RWPE2 (cell line): ENCODE measurements at regions not wholly inside any gene's neighbourhood (a gene's known extent, or its start where the extent isn't known, plus 50 kb on each side); places are given as distances from the start of the nearest gene placed in this dataset.
A peak's percentile ranks its signal among the peaks of the same experiment; 100 is the strongest.

Experiments
- ATAC-seq: fragments of 200-7000 bp; cut with Tn5 transposase; 3 replicates; pipeline ENCODE4 v1.9.1; 2021; ENCODE audit warnings: low read depth
- DNase-seq: peaks from one replicate; pipeline ENCODE4 v3.0.0-alpha.2; 2020; ENCODE audit warnings: low spot score
- H3K27ac ChIP-seq: fragments of 450-650 bp; 2 replicates; pipeline ENCODE4 v1.5.1; 2017; ENCODE audit warnings: mild to moderate bottlenecking; ENCODE audit not compliant: poor library complexity, severe bottlenecking
- H3K27me3 ChIP-seq: fragments of 250-450 bp; sonication (Bioruptor Pico); 2 replicates; pipeline ENCODE4 v1.5.1; 2021; ENCODE audit warnings: mild to moderate bottlenecking, moderate library complexity; ENCODE audit not compliant: insufficient read depth, poor library complexity, severe bottlenecking
- H3K36me3 ChIP-seq: fragments of 250-450 bp; sonication (Bioruptor Pico); 2 replicates; pipeline ENCODE4 v1.5.1; 2020; ENCODE audit warnings: low read depth, mild to moderate bottlenecking, moderate library complexity
- H3K4me1 ChIP-seq: fragments of 250-450 bp; sonication (Bioruptor Pico); 2 replicates; pipeline ENCODE4 v1.5.1; 2021; ENCODE audit warnings: mild to moderate bottlenecking, moderate library complexity; ENCODE audit not compliant: insufficient read depth, poor library complexity, severe bottlenecking
- H3K4me3 ChIP-seq: fragments of 250-450 bp; sonication (Bioruptor Pico); 2 replicates; pipeline ENCODE4 v1.5.1; 2021; ENCODE audit warnings: mild to moderate bottlenecking, moderate library complexity; ENCODE audit not compliant: severe bottlenecking
- H3K9me3 ChIP-seq: fragments of 250-450 bp; sonication (Bioruptor Pico); 2 replicates; pipeline ENCODE4 v1.5.1; 2021; ENCODE audit warnings: mild to moderate bottlenecking, moderate library complexity; ENCODE audit not compliant: severe bottlenecking
- CTCF ChIP-seq: fragments of 450-650 bp; IDR thresholded peaks from one replicate; pipeline ENCODE4 v1.5.1; 2017; ENCODE audit warnings: mild to moderate bottlenecking, moderate library complexity; ENCODE audit not compliant: poor library complexity, severe bottlenecking

- Histone ChIP-seq H3K36me3 (no peaks in the 10 kb centered on the region), H3K4me3 (no peak overlapping the region), H3K27me3 (peaks cover 15% of the 10 kb centered on the region), H3K9me3 (peaks cover 7% of the 10 kb centered on the region), H3K4me1 (no peaks in the 10 kb centered on the region), H3K27ac (no peak overlapping the region)
- no peak for TF ChIP-seq CTCF
- ATAC-seq (no peak), DNase-seq (no peak)
These were observed 57.4 kb upstream of the CTNNBL1 start for GRCh38 chr20:37636212-37636975.

GRCh38 chr20:37630993-37631392 is 62.8 kb upstream of the CTNNBL1 start:
- H3K36me3 ChIP-seq = no peaks in the 10 kb centered on the region
- no peak for TF ChIP-seq CTCF
- H3K4me3 ChIP-seq = no peak overlapping the region
- H3K4me1 ChIP-seq = no peaks in the 10 kb centered on the region
- H3K27ac ChIP-seq = no peak overlapping the region
- peaks cover 38% of the 10 kb centered on the region for H3K27me3 ChIP-seq
- H3K9me3 ChIP-seq = peaks cover 7% of the 10 kb centered on the region
- ATAC-seq = no peak
- no peak for DNase-seq

- DNase-seq = no peak
- ATAC-seq = no peak
- H3K27me3 ChIP-seq = peaks cover 38% of the 10 kb centered on the region
These were observed 63.7 kb upstream of the CTNNBL1 start for GRCh38 chr20:37630166-37630565.

GRCh38 chr20:37627767-37628130 is 66.1 kb upstream of the CTNNBL1 start:
- Histone ChIP-seq H3K4me1 (no peaks in the 10 kb centered on the region), H3K4me3 (no peak overlapping the region), H3K27me3 (peaks cover 42% of the 10 kb centered on the region), H3K36me3 (no peaks in the 10 kb centered on the region), H3K27ac (no peak overlapping the region), H3K9me3 (no peaks in the 10 kb centered on the region)
- DNase-seq = no peak
- TF ChIP-seq CTCF = no peak
- no peak for ATAC-seq

More at GRCh38 chr20:37630166-37630565, 63.7 kb upstream of the CTNNBL1 start:
- Histone ChIP-seq H3K27ac (no peak overlapping the region), H3K4me1 (no peaks in the 10 kb centered on the region), H3K9me3 (peaks cover 5% of the 10 kb centered on the region), H3K4me3 (no peak overlapping the region), H3K36me3 (no peaks in the 10 kb centered on the region)
- TF ChIP-seq CTCF = no peak

- peak; percentile 81 for ATAC-seq
- no peak overlapping the region for H3K4me3 ChIP-seq
- H3K36me3 ChIP-seq = no peaks in the 10 kb centered on the region
- H3K9me3 ChIP-seq = no peaks in the 10 kb centered on the region
- no peak overlapping the region for H3K27ac ChIP-seq
- no peak for TF ChIP-seq CTCF
- DNase-seq = no peak
- peaks cover 40% of the 10 kb centered on the region for H3K27me3 ChIP-seq
- no peaks in the 10 kb centered on the region for H3K4me1 ChIP-seq
These were observed 66.6 kb upstream of the CTNNBL1 start for GRCh38 chr20:37627060-37627766.
